HEK293T (cell line): ENCODE measurements at regions not wholly inside any gene's neighbourhood (a gene's known extent, or its start where the extent isn't known, plus 50 kb on each side); places are given as distances from the start of the nearest gene placed in this dataset.

Experiments
- CTCF ChIA-PET: fragments of 350-600 bp; formaldehyde crosslinking; extraction: SDS; loops from one replicate; lab custom pipeline; 2021; ENCODE audit warnings: antibody characterized with exemption, inconsistent platforms; lab: Yijun Ruan, JAX
- POLR2A ChIA-PET: fragments of 350-600 bp; formaldehyde crosslinking; extraction: SDS; loops from one replicate; lab custom pipeline; 2020; ENCODE audit warnings: antibody characterized with exemption, inconsistent platforms; lab: Yijun Ruan, JAX
- DNase-seq: peaks from one replicate; pipeline ENCODE4 v3.0.0; 2012; ENCODE audit warnings: mixed read lengths; ENCODE audit errors: extremely low spot score
- ARNT ChIP-seq: fragments of 450-650 bp; IDR thresholded peaks from 2 replicates; pipeline ENCODE4 v1.6.1; 2017; ENCODE audit warnings: mild to moderate bottlenecking
- BHLHE40 ChIP-seq: fragments of 450-650 bp; IDR thresholded peaks from 2 replicates; pipeline ENCODE4 v1.6.1; 2016; ENCODE audit warnings: mild to moderate bottlenecking, moderate library complexity, borderline replicate concordance
- CTBP1 ChIP-seq: fragments of 450-650 bp; IDR thresholded peaks from 2 replicates; pipeline ENCODE4 v1.6.1; 2016; ENCODE audit warnings: borderline replicate concordance
- ELF4 ChIP-seq: fragments of 450-650 bp; IDR thresholded peaks from 2 replicates; pipeline ENCODE4 v1.6.1; 2017; ENCODE audit warnings: antibody characterized with exemption
- FOXA1 ChIP-seq: fragments of 450-650 bp; IDR thresholded peaks from 2 replicates; pipeline ENCODE4 v1.6.1; 2016; ENCODE audit warnings: mild to moderate bottlenecking
- FOXK2 ChIP-seq: fragments of 450-650 bp; IDR thresholded peaks from 2 replicates; pipeline ENCODE4 v1.6.1; 2016; ENCODE audit warnings: mild to moderate bottlenecking
- FOXM1 ChIP-seq: fragments of 450-650 bp; IDR thresholded peaks from 2 replicates; pipeline ENCODE4 v1.6.1; 2017; ENCODE audit warnings: mild to moderate bottlenecking, borderline replicate concordance
- HDGF ChIP-seq: fragments of 450-650 bp; IDR thresholded peaks from 2 replicates; pipeline ENCODE4 v1.6.1; 2017; ENCODE audit warnings: antibody characterized with exemption, borderline replicate concordance
- L3MBTL2 ChIP-seq: fragments of 450-650 bp; conservative IDR thresholded peaks from 2 replicates; pipeline ENCODE4 v1.6.1; 2016; ENCODE audit warnings: mild to moderate bottlenecking
- LEF1 ChIP-seq: fragments of 450-650 bp; IDR thresholded peaks from 2 replicates; pipeline ENCODE4 v1.6.1; 2017; ENCODE audit warnings: mild to moderate bottlenecking, borderline replicate concordance
- NFRKB ChIP-seq: fragments of 450-650 bp; IDR thresholded peaks from 2 replicates; pipeline ENCODE4 v1.6.1; 2016; ENCODE audit warnings: mild to moderate bottlenecking, moderate library complexity
- SP1 ChIP-seq: fragments of 450-650 bp; IDR thresholded peaks from 2 replicates; pipeline ENCODE4 v1.6.1; 2017
- SUZ12 ChIP-seq: fragments of 450-650 bp; IDR thresholded peaks from 2 replicates; pipeline ENCODE4 v1.6.1; 2016; ENCODE audit warnings: mild to moderate bottlenecking
- TARDBP ChIP-seq: fragments of 450-650 bp; IDR thresholded peaks from 2 replicates; pipeline ENCODE4 v1.6.1; 2016
- ZNF384 ChIP-seq: fragments of 450-650 bp; IDR thresholded peaks from 2 replicates; pipeline ENCODE4 v1.6.1; 2016
- TF ChIP-seq, protein P1 (sequence below): fragments of 450-650 bp; IDR thresholded peaks from 2 replicates; pipeline ENCODE4 v1.6.1; 2016

DNA sequence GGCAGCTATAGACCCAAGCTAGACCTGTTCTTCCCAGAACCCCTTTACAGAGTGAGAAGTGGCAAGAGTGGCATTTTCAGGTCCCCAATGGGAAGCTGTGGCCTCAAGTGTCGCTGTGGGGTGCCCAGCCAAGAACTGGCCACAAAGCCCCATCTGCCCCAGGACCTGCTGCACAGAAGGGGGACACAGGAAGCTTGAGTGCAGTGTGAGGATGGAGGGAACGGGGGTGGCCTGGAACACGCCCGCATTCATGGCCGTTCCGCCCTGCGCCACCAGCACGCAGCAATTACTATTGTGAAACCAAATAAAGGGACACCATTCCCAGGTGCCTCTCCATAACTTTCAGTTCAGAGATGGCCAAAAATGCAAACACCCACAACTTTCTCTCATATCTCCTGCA is 237.6 kb upstream of the TCERG1L start:
- no peak for DNase-seq
- POLR2A ChIA-PET: no interaction called here
- TF ChIP-seq SP1 (no peak), FOXA1 (no peak), ARNT (no peak), ELF4 (no peak), TARDBP (no peak), BHLHE40 (no peak), LEF1 (no peak)
- CTCF ChIA-PET: no interaction called here

DNA sequence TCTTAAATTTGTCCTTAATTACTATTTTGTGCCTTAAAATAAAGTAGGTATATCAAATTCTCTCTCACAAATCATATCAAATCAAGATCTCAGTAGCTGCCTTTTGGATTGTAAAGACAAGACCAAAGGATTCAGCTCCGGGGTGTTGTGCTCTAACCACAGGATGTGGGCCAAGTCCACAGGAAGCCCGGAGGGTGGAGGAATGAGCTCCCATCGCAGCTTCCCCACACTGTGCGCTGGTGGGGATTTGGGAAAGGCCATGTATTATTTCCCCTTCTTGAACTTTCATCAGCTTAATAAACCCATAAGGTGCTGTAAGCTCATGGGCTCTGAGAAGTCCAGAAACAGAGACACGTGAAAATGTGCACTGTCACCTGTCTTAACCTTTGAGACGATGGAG is 241.6 kb upstream of the TCERG1L start:
- CTCF ChIA-PET: interaction anchor here (0.6 kb wide), 1 partner anchor 7 kb away, joined by 3 read pairs; no protein-coding TSS in a partner anchor
- TF ChIP-seq ELF4 (no peak), BHLHE40 (no peak), FOXM1 (no peak), CTBP1 (no peak), FOXA1 (no peak), ZNF384 (no peak), L3MBTL2 (no peak), LEF1 (no peak)
- DNase-seq: no peak
- POLR2A ChIA-PET: no interaction called here

DNA sequence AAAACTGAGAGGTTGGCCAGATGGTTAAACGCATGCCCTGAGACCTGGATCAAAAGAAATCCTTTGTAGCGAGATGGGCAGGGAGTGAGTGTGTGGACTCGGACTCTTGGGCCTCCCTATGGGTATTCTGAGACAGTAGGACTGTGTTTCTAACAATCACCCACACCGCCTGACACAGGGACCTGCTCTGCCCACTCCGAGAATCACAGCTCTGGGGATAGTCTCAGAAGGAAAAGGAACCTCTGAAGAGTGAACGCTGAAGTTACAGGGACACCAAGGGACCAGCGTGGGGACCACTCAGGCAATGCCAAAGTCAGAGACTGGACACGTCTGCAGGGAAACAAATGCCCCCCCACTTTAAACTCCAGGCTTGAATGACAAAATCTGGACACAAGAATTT is 242.1 kb upstream of the TCERG1L start:
- ChIA-PET CTCF (interaction anchor here (0.6 kb wide), 1 partner anchor 8 kb away, joined by 3 read pairs; no protein-coding TSS in a partner anchor), POLR2A (no interaction called here)
- TF ChIP-seq ZNF384 (no peak), L3MBTL2 (no peak), SP1 (no peak), FOXK2 (no peak), FOXA1 (no peak), BHLHE40 (no peak), HDGF (no peak), TARDBP (no peak), CTBP1 (no peak), NFRKB (no peak)
- TF ChIP-seq, protein P1, sequence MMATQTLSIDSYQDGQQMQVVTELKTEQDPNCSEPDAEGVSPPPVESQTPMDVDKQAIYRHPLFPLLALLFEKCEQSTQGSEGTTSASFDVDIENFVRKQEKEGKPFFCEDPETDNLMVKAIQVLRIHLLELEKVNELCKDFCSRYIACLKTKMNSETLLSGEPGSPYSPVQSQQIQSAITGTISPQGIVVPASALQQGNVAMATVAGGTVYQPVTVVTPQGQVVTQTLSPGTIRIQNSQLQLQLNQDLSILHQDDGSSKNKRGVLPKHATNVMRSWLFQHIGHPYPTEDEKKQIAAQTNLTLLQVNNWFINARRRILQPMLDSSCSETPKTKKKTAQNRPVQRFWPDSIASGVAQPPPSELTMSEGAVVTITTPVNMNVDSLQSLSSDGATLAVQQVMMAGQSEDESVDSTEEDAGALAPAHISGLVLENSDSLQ: no peak
- no peak for DNase-seq

DNA sequence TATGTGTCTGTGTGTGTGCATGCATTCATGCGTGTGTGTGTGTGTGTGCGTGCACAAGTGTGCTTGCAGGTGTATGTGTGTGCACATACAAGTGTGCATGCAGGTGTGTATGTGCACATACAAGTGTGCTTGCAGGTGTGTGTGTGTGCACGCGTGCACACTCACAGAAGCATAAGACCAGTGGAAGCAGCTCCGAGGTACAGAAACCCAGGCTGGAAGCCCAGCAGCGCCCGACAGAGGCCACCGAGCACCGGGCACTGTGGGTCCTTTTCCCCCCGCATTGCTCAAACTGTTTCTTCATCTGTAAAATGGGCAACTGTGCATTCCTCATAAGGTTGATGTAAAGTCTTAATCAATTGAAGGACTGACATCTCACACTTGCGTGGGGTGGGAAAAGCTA is 243.3 kb upstream of the TCERG1L start:
- CTCF ChIA-PET: no interaction called here
- no peak for DNase-seq
- TF ChIP-seq FOXK2 (no peak), FOXM1 (no peak), BHLHE40 (no peak), L3MBTL2 (no peak), ELF4 (no peak), ZNF384 (no peak), TARDBP (no peak), HDGF (no peak), ARNT (no peak), SP1 (no peak), NFRKB (no peak), LEF1 (no peak)
- POLR2A ChIA-PET: no interaction called here

DNA sequence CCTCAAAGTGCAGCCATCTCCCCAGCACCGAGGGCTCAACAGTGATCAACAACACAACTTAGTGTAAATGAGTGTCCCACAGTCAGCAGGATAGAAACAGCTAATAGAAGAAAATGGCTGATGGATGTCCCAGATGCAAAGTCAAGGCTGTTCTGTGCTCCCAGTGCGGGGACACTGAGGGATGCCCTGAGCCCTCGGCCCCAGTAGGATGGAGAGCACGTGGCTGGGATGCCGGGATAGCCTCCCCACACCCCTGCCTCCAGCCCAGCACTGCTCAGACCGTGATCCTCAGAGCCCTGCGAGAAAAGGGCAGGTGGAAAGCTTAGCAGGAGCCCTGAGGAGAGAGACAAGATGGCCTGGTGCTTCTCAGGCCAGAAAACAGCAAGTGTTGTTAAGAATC is 243.9 kb upstream of the TCERG1L start:
- no peak for TF ChIP-seq L3MBTL2
- no peak for TF ChIP-seq ARNT
- no peak for TF ChIP-seq ZNF384
- no peak for TF ChIP-seq CTBP1
- TF ChIP-seq FOXK2: no peak
- no peak for TF ChIP-seq TARDBP
- TF ChIP-seq SP1: no peak
- CTCF ChIA-PET: no interaction called here

DNA sequence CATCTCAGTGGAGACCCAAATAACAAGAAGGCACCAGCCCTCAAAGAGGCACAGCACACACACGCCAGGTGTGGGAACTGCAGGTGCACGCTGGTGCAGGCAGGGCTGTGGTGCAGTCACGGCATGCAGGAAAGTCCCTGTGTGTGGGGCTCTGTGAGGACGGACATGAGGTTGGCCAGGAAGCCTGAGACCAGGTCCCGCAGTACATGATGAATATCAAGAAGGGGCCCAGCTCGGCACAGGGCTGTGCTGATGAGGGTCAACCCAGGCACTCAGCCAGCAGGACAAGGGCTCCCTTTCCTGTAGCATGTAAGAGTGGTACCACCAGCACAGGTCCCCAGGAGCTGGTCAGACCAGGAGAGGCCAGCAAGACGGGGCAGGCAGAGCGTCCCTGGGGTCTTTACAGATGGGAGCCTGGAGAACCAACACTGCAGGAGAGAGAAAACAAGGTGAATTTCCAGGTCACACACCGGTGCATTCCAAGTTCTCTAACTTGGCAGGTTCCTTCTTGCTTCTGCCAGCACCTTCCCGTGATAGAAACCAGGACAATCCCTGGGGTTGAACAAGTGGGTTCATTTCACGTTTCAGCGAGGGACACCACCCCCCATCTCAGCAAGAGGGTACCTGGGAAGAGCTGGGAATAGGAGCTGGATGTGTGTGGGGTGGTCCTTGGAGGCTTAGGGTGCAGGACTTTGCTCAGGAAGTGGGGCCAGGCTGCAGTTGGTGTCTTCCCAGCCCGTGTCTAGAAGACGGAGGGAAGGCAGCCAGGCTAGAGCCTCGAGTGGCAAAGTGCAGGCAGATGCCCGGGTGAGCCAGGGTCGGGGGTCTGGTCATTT is 244.8 kb upstream of the TCERG1L start:
- ChIA-PET CTCF (no interaction called here), POLR2A (no interaction called here)

More for the DNA sequence above, 243.9 kb upstream of the TCERG1L start:
- no peak for DNase-seq
- POLR2A ChIA-PET: no interaction called here

More for the DNA sequence above, 244.8 kb upstream of the TCERG1L start:
- no peak for DNase-seq
- TF ChIP-seq ELF4 (no peak), SUZ12 (no peak), SP1 (no peak), L3MBTL2 (no peak), ZNF384 (no peak), CTBP1 (no peak), BHLHE40 (no peak), LEF1 (no peak), HDGF (no peak), FOXM1 (no peak), FOXA1 (no peak), TARDBP (no peak), NFRKB (no peak), ARNT (no peak)
- TF ChIP-seq, protein P1: no peak
